GM18519 (cell line): ENCODE measurements at regions not wholly inside any gene's neighbourhood (a gene's known extent, or its start where the extent isn't known, plus 50 kb on each side); places are given as distances from the start of the nearest gene placed in this dataset.

Experiments
- ATAC-seq: cut with Tn5 transposase; IDR thresholded peaks from one replicate; pipeline ENCODE4 v1.9.1; 2021; ENCODE audit warnings: mild to moderate bottlenecking, moderate library complexity; ENCODE audit not compliant: unreplicated experiment, low FRiP score

DNA sequence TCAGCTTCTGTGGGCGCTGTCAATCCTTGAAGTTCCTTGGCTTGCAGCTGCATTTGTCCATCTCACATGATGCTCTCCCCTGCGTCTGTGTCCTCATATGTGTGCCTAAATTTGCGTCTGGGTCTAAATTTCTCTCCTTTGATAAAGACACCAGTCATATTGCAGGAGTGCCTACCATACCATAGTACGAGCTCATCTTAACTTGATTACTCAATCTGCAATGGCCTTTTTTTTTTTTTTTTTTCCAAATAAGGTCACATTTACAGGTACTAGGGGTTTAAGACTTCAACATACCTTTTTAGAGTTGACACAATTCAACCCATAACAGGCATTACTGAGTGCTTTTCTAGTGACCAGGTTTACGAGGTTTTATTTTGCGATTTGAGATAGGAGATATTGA, 233.3 kb upstream of the TBX3 start:
- ATAC-seq = no peak

DNA sequence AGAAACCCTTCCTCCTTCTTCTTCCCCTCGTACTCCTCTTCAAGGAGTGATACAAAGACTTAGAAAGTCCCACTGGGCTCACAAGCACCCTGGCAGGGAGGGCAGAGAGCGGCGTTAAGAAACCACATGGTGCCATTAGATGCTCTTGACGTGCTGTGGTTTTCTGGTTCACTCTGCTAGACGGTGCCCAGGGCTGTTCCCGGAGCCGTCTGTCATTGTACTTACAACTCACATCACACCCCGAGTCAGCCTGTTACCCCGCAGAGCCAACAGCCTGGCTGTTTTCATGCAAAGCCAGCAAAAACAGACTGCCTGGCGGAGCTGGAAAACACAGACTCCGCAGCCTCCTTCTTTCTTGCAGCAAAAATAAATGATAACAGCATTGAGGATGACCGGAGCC, 232.6 kb upstream of the TBX3 start:
- ATAC-seq = no peak

GRCh38 chr12:114916124-114916523, 232.1 kb upstream of the TBX3 start:
- no peak for ATAC-seq

DNA sequence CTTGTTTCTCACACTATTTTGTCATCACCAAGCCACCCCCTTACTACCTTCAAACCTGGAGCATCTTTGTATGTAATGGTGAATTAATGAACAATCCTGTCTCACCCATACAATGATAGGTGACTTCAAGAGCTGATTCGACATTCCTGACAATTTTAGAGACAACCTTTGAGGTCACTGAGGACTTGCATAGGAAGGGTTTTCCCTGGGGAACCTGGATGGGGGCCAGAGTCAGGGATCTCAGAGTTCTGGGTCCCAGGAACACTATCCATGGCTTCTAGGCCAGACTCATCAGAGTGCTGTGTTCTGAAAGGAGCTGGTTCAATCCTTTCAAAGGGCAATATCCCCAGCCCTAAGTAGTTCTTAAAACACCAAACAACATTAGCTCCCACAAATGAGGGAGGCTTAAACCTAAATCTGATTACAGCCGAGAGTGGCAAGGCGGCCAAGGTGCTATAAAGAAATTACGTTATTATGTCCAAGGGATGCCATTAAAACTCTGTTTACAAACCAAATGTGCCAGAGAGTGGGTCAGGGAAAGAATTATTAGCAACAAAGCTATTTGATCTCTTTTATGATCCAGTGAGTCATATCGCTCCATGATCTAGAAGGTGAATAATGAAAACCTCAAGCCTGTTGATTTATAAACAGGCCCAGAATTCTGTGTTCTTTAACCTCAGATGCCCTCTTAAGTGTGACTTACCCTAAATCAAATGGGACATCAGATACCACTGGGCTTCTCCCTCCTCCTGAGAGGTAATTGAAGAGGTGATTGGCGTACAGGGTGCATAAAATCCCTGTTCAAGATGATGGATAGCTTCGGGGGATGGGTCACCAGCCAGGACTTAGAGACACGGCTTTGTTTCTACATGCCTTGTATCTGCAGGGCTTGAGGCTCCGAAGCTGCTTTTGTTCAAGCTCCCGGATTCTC, 230.2 kb upstream of the TBX3 start:
- ATAC-seq = no peak

- ATAC-seq = no peak
Measured at GRCh38 chr12:114912811-114913210, 228.8 kb upstream of the TBX3 start.

DNA sequence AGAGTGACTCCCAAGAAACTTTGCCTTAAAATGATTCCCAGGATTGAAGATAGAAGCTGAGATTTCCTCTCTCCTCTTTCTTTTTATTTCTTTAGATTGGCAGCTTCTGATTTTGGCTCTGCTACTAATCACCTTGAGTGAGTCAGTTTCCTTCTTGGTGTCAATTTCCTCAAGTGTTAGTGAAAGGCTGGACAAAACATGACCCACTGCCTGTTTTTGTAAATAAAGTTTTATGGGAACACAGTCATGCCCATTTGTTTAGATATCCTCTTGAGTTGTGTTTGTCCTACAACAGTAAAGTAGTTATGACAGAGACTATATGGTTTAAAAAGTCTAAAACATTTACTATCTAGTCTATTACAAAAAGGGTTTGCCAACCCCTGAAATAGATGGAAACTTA, 227.2 kb upstream of the TBX3 start:
- no peak for ATAC-seq

- no peak for ATAC-seq
Measured at GRCh38 chr12:114904254-114905003, 220.5 kb upstream of the TBX3 start.

GRCh38 chr12:114903083-114903691, 219.2 kb upstream of the TBX3 start:
- no peak for ATAC-seq

GRCh38 chr12:114902665-114903064, 218.7 kb upstream of the TBX3 start:
- ATAC-seq = no peak

- ATAC-seq = no peak
Measured at GRCh38 chr12:114901316-114901715, 217.3 kb upstream of the TBX3 start.

DNA sequence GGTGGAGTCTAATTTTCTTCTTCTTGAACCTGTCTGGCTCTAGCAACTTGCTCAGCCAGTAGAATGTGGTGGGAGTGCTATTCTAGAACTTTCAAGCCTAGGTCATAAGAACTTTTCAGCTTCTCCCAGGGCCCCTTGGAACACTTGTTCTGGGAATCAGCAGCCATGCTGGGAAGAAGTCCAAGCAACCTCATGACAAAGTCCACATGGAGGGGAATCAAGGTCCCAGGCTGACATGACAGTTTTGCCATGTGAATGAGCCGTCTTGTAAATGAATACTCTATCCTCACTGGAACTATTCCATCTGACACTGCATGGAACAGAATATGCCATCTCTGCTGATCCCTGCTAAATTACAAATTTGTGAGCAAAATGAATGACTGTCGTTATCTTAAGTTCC, 214.2 kb upstream of the TBX3 start:
- no peak for ATAC-seq

- ATAC-seq = no peak
Measured at GRCh38 chr12:114895827-114896226, 211.9 kb upstream of the TBX3 start.

- no peak for ATAC-seq
Measured at GRCh38 chr12:114895081-114895480, 211.1 kb upstream of the TBX3 start.

DNA sequence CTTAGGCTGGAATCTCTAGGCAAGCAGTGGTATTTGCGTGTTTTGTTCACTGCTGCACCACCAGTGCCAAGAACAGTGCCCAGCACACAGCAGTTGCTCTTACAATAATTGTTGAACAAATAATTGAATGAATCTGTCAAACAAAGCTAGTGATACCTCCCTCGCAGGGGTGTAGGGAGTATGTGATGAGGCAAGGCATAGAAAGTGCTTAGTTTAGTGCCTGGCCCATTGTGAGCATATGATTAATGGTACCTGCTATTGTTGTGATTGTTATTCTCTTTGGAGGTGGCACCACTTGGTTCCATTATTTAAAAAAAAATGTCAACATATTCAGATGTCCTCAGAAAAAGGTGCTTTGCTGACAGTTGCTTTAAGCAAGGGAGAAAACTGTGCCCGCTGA, 210.1 kb upstream of the TBX3 start:
- no peak for ATAC-seq

DNA sequence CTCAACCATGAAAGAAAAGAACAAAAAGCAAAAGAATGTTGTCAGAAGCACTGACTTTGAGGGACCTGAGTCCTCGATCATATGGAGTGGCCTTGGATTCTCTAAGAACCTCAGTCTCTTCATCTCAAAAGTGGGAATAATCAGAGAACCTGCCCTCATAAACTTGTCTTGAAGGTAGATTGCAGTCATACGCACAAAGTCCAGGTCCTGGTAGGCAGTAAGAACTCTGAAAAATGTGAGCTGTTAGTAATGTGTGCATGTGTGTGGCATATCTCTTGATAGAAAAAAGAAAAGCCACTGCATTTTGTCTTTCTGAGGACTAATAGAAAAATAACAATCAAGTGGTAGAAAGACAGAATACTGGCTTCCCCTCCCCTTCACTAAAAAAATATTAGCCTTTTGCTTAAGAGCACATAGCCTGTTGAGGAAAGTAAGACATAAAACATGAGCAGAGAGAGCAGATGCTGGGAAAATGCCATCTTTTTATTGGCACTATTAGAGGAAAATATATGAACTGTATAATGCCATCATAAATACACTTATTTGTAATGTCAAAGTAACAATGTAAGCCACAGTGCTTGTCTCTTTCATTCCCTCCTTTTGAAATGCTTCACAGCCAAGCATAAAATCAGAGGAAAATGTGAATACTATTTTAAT, 205.1 kb upstream of the TBX3 start:
- ATAC-seq = no peak

- ATAC-seq = no peak
Measured at GRCh38 chr12:114888448-114888847, 204.5 kb upstream of the TBX3 start.

DNA sequence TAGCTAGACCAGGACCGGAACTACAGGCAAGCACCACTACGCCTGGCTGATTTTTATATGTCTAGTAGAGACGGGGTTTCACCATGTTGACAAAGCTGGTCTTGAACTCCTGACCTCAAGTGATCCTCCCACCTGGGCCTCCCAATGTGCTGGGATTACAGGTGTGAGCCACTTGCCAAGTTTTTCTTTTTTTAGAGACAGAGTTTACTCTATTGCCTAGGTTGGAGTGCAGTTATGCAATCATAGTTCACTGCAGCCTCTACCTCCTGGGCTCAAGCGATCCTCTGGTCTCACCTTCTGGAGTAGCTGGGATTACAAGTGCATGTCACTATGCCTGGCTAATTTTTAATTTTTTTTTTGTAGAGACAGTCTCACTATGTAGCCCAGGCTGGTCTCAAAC, 201.5 kb upstream of the TBX3 start:
- no peak for ATAC-seq

GRCh38 chr12:114884575-114884974, 200.6 kb upstream of the TBX3 start:
- no peak for ATAC-seq

DNA sequence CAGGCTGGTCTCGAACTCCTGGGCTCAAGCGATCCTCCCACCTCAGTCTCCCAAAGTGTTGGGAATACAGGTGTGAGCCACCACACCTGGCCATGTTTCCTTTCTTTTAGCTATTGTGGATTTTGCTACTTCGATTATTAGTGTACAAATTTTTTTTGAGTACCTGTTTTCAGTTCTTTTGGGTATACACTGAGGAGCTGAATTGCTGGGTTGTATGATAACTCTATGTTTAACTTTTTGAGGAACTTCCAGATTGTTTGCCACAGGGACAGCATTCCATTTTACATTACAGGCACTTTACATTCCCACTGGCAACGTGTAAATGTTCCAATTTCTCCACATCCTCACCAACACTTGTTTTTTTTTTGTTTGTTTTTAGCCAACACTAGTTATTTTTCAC, 198.1 kb upstream of the TBX3 start:
- ATAC-seq = no peak

DNA sequence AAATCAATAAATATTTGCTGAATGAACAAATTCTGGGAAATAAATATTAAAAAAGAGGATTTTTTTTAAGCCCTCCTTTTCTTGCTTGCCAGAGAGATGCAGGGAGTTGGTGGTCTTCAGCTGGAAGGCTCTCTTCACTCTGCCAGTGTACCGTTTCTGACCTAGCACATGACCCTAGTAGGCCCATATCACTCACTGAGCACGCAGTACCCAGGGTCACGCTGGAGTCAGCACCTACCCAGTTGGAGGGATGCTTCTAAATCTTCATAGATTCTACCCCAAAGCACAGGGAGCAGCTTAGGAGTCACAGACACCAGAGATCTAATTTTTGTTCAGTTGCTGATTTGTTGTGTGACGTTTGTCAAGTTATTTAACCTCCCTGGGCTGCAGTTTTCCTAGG, 195.4 kb upstream of the TBX3 start:
- no peak for ATAC-seq

DNA sequence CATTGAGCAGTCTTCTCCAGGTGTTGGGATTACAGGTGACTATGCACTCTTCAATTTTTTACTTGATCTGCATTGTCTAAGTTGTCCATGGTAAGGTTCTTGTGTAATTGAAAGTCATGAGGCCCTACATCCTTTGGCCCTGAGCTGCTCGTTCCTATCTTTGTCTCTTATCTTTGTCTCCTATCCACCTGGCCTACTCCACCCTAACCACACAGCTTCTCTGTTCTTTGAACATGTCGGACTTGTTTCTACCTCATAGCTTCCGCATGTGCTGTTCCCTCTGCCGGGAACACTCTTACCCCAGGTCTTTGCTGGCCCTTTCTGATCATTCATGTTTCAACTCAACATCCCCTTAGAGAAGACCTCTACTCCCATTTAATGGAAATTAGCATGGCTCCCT, 194.8 kb upstream of the TBX3 start:
- no peak for ATAC-seq
